H1 (cell line): ENCODE measurements at regions not wholly inside any gene's neighbourhood (a gene's known extent, or its start where the extent isn't known, plus 50 kb on each side); places are given as distances from the start of the nearest gene placed in this dataset.

ENCODE experiments used
- CBX8 ChIP-seq: fragments of 300-800, 300-1000 bp; sonication (generic); IDR thresholded peaks from 2 replicates; pipeline ENCODE4 v1.7.1; 2016; ENCODE audit warnings: low read depth, low read length, borderline replicate concordance
- GTF2F1 ChIP-seq: IDR thresholded peaks from 2 replicates; pipeline ENCODE4 v1.6.1; 2012; ENCODE audit warnings: low read depth, low read length, improper control_type of control experiment, borderline replicate concordance
- RFX5 ChIP-seq: IDR thresholded peaks from 2 replicates; pipeline ENCODE4 v1.6.1; 2011; ENCODE audit warnings: low read depth, low read length, improper control_type of control experiment, borderline replicate concordance
- SP1 ChIP-seq: IDR thresholded peaks from 2 replicates; pipeline ENCODE4 v1.6.1; 2011; ENCODE audit warnings: low read depth, low read length

DNA sequence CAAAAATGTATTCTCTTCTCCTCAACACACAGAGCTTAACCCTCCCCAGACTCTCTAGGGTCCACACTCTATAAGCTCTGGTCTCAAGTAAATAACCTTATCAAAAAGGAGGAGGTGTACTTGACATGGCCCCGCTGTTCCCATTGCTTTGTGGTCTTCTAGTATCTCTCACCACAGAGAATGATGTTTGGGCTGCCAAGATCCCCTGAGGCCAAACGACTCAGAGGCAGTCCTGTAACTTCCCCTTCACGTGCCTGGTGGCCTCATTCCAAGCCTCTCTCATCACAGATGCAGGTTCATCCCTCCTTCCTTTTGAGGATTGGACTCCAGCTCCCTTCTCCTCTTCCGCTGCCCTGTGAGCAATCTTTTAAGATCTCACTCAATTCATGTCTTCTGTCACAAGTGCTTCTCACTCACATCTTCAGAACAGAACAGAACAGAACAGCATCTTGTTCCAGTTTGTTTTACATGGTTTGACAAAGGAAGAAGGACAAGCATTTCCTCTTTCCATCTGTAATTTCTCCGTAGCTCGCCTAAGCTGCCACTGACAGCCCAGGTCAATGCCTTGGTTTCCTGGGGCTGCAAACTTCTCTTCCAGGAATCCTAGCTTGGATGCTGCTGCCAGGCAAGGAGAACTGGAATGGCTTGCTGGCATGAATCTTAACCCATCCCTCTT lies 541.5 kb downstream of the CD83 start (continued):
- TF ChIP-seq GTF2F1 (no peak), RFX5 (no peak), SP1 (no peak), CBX8 (no peak)
- TF ChIP-seq, all 59 proteins: peak for 0
